K562 (cell line): ENCODE measurements at regions not wholly inside any gene's neighbourhood (a gene's known extent, or its start where the extent isn't known, plus 50 kb on each side); places are given as distances from the start of the nearest gene placed in this dataset.

Source experiments
- MAFF ChIP-seq: IDR thresholded peaks from 2 replicates; pipeline ENCODE4 v1.6.1; 2012; ENCODE audit warnings: low read length, improper control_type of control experiment
- SAFB2 ChIP-seq: fragments of 200-400 bp; formaldehyde crosslinking; IDR thresholded peaks from 2 replicates; pipeline ENCODE4 v1.6.1; 2018; ENCODE audit warnings: borderline replicate concordance, low read length, low read depth, moderate library complexity; ENCODE audit not compliant: severe bottlenecking
- ZNF57 ChIP-seq: fragments of 450-650 bp; formaldehyde crosslinking; IDR thresholded peaks from 2 replicates; pipeline ENCODE4 v1.4.0; 2020; ENCODE audit warnings: mild to moderate bottlenecking, moderate library complexity
- TF ChIP-seq, protein P1 (sequence below), 2 experiments: fragments of 250-450 bp in 1 of 2; fragments of 450-650 bp in 1 of 2; sonication (Bioruptor Pico) in 1 of 2; IDR thresholded peaks; 2 replicates each; pipeline versions ENCODE4 v1.6.1 to v1.8.0; 2016 to 2021; ENCODE audit warnings: mild to moderate bottlenecking in 2 of 2, moderate library complexity in 2 of 2, missing compliant biosample characterization in 1 of 2, missing genetic modification characterization in 1 of 2
- TF ChIP-seq, protein P2 (sequence below), 2 experiments: fragments of 450-650 bp; formaldehyde crosslinking in 1 of 2; IDR thresholded peaks; 2 replicates each; pipeline versions ENCODE4 v1.4.0 to v1.6.1; 2014 to 2020; ENCODE audit warnings: mild to moderate bottlenecking in 2 of 2, borderline replicate concordance in 1 of 2, low read depth in 1 of 2
- TF ChIP-seq, protein P3 (sequence below), 2 experiments: IDR thresholded peaks; 2 replicates each; pipeline ENCODE4 v1.6.1; 2011; ENCODE audit warnings: borderline replicate concordance in 1 of 2, control low read depth in 1 of 2, low read depth in 1 of 2, low read length in 1 of 2, mild to moderate bottlenecking in 1 of 2, mixed read lengths in 1 of 2, moderate library complexity in 1 of 2; ENCODE audit not compliant: insufficient read depth in 1 of 2, insufficient read length in 1 of 2, poor library complexity in 1 of 2, severe bottlenecking in 1 of 2; ENCODE audit errors: extremely low read depth in 1 of 2

DNA sequence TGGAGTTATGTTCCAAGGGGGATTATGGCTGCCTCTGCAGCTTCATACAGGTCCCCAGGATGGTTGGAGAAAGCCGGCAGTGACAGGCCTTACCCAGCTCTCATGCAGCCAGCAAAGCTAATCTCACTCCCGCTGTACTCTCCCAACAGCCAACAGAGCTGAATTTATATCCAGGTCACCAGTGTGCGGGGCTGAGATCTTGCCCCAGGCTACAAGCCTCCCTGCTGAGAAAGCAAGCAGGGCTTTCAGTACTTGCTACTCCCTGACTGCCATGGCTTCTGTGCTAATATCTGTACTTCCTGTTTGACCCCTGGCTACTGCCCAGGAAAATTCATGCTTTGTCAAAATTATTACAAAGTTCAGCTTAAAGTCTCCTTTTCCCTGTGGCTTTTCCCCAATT lies 92.9 kb downstream of the ATP23 start (continued):
- TF ChIP-seq ZNF57 (CRISPR knock-in tag) (no peak), MAFF (no peak), SAFB2 (no peak)
- TF ChIP-seq, protein P1, sequence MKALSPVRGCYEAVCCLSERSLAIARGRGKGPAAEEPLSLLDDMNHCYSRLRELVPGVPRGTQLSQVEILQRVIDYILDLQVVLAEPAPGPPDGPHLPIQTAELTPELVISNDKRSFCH (CRISPR knock-in tag; IDR thresholded peaks at IDR 0.05) = no peak
- TF ChIP-seq, protein P1 (tag; IDR thresholded peaks at IDR 0.05) = no peak
- TF ChIP-seq, protein P2, sequence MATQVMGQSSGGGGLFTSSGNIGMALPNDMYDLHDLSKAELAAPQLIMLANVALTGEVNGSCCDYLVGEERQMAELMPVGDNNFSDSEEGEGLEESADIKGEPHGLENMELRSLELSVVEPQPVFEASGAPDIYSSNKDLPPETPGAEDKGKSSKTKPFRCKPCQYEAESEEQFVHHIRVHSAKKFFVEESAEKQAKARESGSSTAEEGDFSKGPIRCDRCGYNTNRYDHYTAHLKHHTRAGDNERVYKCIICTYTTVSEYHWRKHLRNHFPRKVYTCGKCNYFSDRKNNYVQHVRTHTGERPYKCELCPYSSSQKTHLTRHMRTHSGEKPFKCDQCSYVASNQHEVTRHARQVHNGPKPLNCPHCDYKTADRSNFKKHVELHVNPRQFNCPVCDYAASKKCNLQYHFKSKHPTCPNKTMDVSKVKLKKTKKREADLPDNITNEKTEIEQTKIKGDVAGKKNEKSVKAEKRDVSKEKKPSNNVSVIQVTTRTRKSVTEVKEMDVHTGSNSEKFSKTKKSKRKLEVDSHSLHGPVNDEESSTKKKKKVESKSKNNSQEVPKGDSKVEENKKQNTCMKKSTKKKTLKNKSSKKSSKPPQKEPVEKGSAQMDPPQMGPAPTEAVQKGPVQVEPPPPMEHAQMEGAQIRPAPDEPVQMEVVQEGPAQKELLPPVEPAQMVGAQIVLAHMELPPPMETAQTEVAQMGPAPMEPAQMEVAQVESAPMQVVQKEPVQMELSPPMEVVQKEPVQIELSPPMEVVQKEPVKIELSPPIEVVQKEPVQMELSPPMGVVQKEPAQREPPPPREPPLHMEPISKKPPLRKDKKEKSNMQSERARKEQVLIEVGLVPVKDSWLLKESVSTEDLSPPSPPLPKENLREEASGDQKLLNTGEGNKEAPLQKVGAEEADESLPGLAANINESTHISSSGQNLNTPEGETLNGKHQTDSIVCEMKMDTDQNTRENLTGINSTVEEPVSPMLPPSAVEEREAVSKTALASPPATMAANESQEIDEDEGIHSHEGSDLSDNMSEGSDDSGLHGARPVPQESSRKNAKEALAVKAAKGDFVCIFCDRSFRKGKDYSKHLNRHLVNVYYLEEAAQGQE (IDR thresholded peaks at IDR 0.05; ENCODE audit: borderline replicate concordance) = no peak
- TF ChIP-seq, protein P2 (CRISPR knock-in tag; IDR thresholded peaks at IDR 0.05; ENCODE audit: low read depth) = no peak
- TF ChIP-seq, protein P3, sequence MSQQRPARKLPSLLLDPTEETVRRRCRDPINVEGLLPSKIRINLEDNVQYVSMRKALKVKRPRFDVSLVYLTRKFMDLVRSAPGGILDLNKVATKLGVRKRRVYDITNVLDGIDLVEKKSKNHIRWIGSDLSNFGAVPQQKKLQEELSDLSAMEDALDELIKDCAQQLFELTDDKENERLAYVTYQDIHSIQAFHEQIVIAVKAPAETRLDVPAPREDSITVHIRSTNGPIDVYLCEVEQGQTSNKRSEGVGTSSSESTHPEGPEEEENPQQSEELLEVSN (IDR thresholded peaks at IDR 0.05; ENCODE audit: borderline replicate concordance in 1 of 2, extremely low read depth in 1 of 2, insufficient read depth in 1 of 2, insufficient read length in 1 of 2, low read depth in 1 of 2, low read length in 1 of 2, poor library complexity in 1 of 2, severe bottlenecking in 1 of 2) = no peak
